Inferior parietal cortex (tissue), 1 donor: ENCODE measurements at regions not wholly inside any gene's neighbourhood (a gene's known extent, or its start where the extent isn't known, plus 50 kb on each side); places are given as distances from the start of the nearest gene placed in this dataset.

Source experiments
- DNase-seq: peaks from one replicate; pipeline ENCODE4 v3.0.0-alpha.2; 2016; ENCODE audit errors: extremely low spot score

DNA sequence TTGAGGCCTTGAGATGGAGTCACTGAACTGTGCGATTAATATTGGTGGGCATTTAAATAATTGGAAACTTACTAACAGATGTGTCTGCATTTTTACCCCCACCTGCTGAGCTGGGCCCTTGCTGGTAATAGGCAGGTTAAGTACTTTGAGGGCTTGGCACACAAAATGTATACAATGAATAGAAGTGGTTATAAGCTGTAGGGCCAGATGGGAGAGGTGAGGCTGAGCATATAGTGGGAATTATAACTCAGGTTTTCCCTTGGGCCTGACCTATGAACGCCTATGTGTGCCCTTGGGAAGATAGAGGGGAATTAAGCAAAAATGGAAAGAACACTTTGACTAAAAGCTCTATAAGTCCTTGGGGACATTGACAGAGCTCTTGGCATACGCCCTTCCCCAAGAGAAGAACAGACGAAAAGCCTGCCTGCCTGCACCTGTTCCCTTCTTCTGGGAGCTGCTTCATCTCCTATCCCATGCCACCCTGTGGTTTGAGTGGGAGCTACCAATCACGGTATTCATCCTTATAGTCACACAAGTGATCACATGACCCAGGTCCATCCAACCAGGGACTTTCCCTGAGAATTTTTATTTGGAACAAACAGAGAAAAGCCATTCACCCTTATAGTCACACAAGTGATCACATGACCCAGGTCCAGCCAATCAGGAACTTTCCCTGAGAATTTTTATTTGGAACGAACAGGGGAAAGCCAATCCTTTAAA, 260.7 kb upstream of the CSF3R start:
- DNase-seq, result no peak

- DNase-seq, result no peak
Measured at GRCh38 chr1:36741066-36741465, 258.4 kb upstream of the CSF3R start.

GRCh38 chr1:36740446-36740845, 257.7 kb upstream of the CSF3R start:
- DNase-seq, result no peak

- no peak for DNase-seq
Measured at GRCh38 chr1:36739703-36740289, 257.1 kb upstream of the CSF3R start.

DNA sequence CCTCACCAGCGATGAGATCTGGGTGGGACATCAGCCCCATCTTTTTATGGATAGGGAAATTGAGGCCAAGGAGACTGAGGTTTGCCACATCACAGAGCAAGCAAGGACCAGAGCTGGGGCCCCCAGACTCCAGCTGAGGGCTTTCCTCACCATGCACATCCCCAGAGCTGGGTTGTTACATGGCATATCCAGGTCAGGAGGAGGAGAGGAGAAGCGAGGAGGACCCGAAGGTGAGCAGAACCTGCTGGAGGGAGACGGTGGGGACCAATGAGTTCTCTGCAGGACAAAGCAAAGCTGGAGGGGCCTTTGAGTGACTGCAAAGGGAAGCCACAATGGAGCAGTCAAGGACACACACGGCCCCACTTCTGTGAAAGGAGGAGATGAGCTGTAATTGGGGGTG, 255.5 kb upstream of the CSF3R start:
- DNase-seq, result no peak

GRCh38 chr1:36737767-36738166, 255.1 kb upstream of the CSF3R start:
- no peak for DNase-seq

- no peak for DNase-seq
Measured at GRCh38 chr1:36737038-36737555, 254.4 kb upstream of the CSF3R start.

GRCh38 chr1:36735939-36736730, 253.4 kb upstream of the CSF3R start:
- peak; percentile 19 for DNase-seq

DNA sequence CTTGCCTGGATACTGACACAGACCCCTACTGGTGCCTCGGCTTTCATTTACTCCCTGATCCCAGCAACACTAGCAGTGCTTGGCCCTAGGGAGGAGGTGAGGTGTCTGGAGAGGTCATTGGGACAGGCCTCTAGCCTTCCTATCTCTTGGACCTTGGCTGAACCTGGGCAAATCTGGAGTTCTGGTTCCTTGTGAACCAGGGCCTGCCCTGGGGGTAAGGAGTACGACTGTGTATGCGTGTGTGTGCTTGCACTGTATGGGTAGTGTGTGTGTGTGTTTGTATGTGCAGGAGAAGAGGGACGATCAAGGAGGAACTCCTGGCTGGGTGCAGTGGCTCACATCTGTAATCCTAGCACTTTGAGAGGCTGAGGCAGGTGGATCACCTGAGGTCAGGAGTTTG, 252.7 kb upstream of the CSF3R start:
- no peak for DNase-seq

DNA sequence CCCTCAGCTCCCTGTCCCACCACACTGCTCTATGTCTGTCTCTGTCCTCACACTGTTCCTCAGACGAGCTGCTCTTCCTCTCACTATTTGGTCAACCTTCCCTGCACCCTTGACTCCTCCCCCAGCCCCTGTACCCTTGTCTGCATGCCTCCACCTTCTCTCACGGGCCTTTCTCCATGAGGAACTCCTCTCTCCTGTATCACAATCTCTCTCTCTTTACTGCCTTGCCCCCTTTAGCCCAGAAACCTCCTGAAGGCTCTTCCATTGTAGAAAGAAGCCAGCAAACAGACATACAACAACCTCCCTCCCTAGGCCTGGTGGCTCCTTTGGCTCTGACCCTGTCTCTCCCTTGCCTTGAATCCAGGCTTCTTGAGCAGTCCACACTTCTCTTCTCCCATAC, 251.6 kb upstream of the CSF3R start:
- no peak for DNase-seq

DNA sequence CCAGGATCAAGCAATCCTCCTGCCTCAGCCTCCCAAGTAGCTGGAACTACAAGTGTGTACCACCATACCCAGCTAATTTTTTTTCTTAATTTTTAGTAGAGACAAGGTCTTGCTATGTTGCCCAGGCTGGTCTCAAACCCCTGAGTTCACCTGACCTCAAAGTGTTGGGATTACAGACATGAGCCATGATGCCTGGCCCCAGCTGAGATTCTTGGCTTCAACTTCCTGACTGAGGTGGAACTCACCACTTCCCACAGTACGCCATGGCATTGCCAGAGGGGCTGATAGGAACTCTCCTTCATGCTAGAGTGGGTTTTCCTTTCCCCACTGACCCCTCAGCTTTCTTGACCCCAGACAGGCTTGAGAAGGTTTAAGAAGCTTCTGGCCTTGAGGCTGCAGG, 251.0 kb upstream of the CSF3R start:
- no peak for DNase-seq

GRCh38 chr1:36732015-36732356, 249.3 kb upstream of the CSF3R start:
- no peak for DNase-seq

- no peak for DNase-seq
Measured at GRCh38 chr1:36731226-36732014, 248.7 kb upstream of the CSF3R start.

DNA sequence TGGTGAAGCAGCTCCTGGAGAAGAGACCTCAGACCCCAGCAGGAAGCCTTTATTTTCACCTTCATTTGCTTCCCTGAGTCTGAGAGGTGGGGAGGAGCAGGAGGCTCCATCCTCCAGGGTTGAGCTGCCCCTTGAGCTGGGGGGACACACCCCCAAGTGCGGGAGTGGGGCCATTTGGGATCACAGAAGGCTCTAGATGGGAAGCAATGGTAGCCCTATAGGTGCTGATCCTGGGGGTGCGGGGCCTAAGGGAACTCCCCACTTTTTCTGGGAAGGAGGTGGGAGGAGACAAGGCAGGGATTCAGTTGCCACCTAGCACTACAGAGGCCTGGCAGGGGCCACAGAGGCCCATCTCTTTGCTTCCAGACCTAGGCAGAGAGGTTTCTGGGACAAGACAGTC, 247.9 kb upstream of the CSF3R start:
- DNase-seq, result no peak

GRCh38 chr1:36729716-36730510, 247.2 kb upstream of the CSF3R start:
- no peak for DNase-seq

GRCh38 chr1:36729289-36729688, 246.6 kb upstream of the CSF3R start:
- DNase-seq, result no peak

DNA sequence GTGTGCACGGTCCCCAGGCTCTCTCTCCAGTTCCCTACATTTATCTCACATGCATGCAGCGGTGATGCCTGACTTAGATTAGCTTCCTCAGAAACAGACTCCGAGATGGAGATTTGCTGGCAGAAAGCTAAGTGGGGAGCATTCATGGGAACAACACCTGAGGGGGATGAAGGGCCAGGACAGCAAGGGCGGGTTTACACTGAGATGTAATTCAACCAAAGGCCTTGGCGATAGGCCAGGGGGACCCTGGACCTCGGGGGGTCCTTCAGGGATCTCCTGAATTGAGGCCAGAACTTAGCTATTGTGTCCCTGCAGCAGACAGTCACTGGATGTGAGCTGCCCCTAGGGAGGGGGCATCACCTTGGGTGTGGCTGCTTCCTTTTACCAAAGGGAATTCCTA, 246.1 kb upstream of the CSF3R start:
- no peak for DNase-seq

DNA sequence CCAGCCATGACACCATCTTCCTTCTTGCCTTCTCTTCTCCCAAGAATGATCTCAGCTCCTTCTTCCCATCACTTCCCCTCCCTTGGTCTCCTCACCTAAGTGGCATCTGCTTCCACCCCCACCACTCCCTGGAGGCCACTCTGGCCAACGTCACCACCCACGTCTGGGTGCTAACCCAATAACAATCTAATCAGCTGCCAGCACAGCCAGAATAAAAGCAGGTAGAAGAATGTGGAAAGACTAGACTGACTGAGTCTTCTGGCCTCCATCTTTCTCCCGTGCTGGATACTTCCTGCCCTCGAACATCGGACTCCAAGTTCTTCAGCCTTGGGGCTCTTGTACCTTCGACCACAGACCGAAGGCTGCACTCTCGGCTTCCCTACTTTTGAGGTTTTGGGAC, 245.3 kb upstream of the CSF3R start:
- DNase-seq, result no peak

DNA sequence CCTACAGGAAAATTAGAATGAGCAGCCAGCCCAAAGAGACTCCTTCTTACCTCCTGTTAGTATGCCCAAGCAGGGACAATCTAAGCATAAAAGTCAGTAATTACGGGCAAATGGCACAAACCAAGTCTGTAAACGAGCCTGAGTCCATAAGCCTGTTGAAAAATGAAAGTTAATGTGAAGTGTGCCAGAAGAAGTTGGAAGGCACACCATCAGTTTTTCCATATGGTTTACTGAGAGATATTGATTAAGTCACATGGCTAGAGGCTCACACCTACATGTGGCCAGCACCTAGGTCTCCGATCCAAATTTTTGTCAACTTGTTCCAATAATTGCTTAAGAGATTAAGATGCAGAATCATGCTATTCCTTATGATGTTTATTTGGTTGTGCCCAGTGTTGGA, 242.4 kb upstream of the CSF3R start:
- DNase-seq, result no peak

DNA sequence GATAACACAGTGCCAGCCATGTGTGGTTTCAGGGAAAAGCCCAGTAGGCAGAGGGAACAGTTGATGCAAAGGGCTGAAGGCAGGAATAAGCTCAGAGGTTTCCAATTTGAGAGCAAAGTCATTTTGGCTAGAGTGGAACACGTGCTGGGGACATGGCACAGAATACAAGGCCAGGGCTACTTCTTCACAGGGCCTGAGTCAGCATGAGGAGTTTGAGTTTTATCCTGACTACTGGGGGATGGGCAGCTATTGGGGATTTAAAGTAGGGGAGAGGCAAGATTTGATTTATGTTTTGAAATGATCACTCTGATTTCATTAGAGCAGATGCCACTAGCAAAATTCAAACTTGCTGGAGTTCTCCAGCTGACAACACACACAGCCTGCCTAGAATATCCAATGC, 241.1 kb upstream of the CSF3R start:
- no peak for DNase-seq

GRCh38 chr1:36722871-36723270, 240.2 kb upstream of the CSF3R start:
- DNase-seq, result no peak
